Astrocyte of the hippocampus (primary cell): ENCODE measurements at regions not wholly inside any gene's neighbourhood (a gene's known extent, or its start where the extent isn't known, plus 50 kb on each side); places are given as distances from the start of the nearest gene placed in this dataset.
"Not testable (repeated sequence)": the region's sequence is repeated elsewhere in the genome, so short reads cannot be mapped to it uniquely, and the experiment has no call there.

ENCODE experiments used
- DNase-seq: peaks from one replicate; pipeline ENCODE4 v3.0.0; 2011; ENCODE audit warnings: low read depth, low spot score

GRCh38 chr13:93017493-93018112, 209.0 kb upstream of the GPC6 start:
- DNase-seq: no peak

GRCh38 chr13:93023929-93024328, 202.7 kb upstream of the GPC6 start:
- DNase-seq: no peak

- DNase-seq: no peak
Observed at GRCh38 chr13:93025984-93026383, 200.6 kb upstream of the GPC6 start.

- DNase-seq: peak; percentile 56
Observed at GRCh38 chr13:93029536-93029935, 197.1 kb upstream of the GPC6 start.

GRCh38 chr13:93036380-93036779, 190.2 kb upstream of the GPC6 start:
- DNase-seq: no peak

GRCh38 chr13:93037780-93038179, 188.8 kb upstream of the GPC6 start:
- DNase-seq: no peak

- no peak for DNase-seq
Observed at GRCh38 chr13:93038187-93038586, 188.4 kb upstream of the GPC6 start.

- DNase-seq: peak; percentile 59
Observed at GRCh38 chr13:93039131-93039530, 187.5 kb upstream of the GPC6 start.

GRCh38 chr13:93041566-93041965, 185.0 kb upstream of the GPC6 start:
- DNase-seq: not testable (repeated sequence)

- DNase-seq: no peak
Observed at GRCh38 chr13:93045836-93046235, 180.8 kb upstream of the GPC6 start.

- no peak for DNase-seq
Observed at GRCh38 chr13:93055233-93055632, 171.4 kb upstream of the GPC6 start.

- no peak for DNase-seq
Observed at GRCh38 chr13:93058301-93058700, 168.3 kb upstream of the GPC6 start.

GRCh38 chr13:93060144-93060543, 166.5 kb upstream of the GPC6 start:
- no peak for DNase-seq

- peak; percentile 53 for DNase-seq
Observed at GRCh38 chr13:93066187-93066586, 160.4 kb upstream of the GPC6 start.

- DNase-seq: peak; percentile 57
Observed at GRCh38 chr13:93079294-93079693, 147.3 kb upstream of the GPC6 start.

- DNase-seq: peak; percentile 20
Observed at GRCh38 chr13:93080166-93080565, 146.4 kb upstream of the GPC6 start.

- DNase-seq: peak; percentile 90
Observed at GRCh38 chr13:93080587-93080986, 146.0 kb upstream of the GPC6 start.

GRCh38 chr13:93086329-93086728, 140.3 kb upstream of the GPC6 start:
- no peak for DNase-seq

GRCh38 chr13:93098972-93099371, 127.6 kb upstream of the GPC6 start:
- DNase-seq: no peak

- no peak for DNase-seq
Observed at GRCh38 chr13:93101226-93101734, 125.3 kb upstream of the GPC6 start.

- DNase-seq: no peak
Observed at GRCh38 chr13:93104270-93104669, 122.3 kb upstream of the GPC6 start.

GRCh38 chr13:93108111-93108601, 118.5 kb upstream of the GPC6 start:
- peak; percentile 4 for DNase-seq

GRCh38 chr13:93116809-93117208, 109.8 kb upstream of the GPC6 start:
- DNase-seq: no peak
